ENCODE measurements at regions not wholly inside any gene's neighbourhood (a gene's known extent, or its start where the extent isn't known, plus 50 kb on each side); places are given as distances from the start of the nearest gene placed in this dataset.

- no peak for TF ChIP-seq CTCF (IDR thresholded peaks at IDR 0.05)
- no peak for TF ChIP-seq POLR2A (IDR thresholded peaks at IDR 0.05)
Observed at GRCh38 chr2:228334180-228334579, 152.7 kb upstream of the SPHKAP start.

Measured in body of pancreas (tissue), 4 donors.